Fibroblast of the conjunctiva (primary cell): ENCODE measurements at regions not wholly inside any gene's neighbourhood (a gene's known extent, or its start where the extent isn't known, plus 50 kb on each side); places are given as distances from the start of the nearest gene placed in this dataset.
A peak's percentile ranks its signal among the peaks of the same experiment; 100 is the strongest.
"Not testable (repeated sequence)": the region's sequence is repeated elsewhere in the genome, so short reads cannot be mapped to it uniquely, and the experiment has no call there.

Experiments
- DNase-seq: peaks from one replicate; pipeline ENCODE4 v3.0.0-alpha.2; 2010; ENCODE audit warnings: low read depth

DNA sequence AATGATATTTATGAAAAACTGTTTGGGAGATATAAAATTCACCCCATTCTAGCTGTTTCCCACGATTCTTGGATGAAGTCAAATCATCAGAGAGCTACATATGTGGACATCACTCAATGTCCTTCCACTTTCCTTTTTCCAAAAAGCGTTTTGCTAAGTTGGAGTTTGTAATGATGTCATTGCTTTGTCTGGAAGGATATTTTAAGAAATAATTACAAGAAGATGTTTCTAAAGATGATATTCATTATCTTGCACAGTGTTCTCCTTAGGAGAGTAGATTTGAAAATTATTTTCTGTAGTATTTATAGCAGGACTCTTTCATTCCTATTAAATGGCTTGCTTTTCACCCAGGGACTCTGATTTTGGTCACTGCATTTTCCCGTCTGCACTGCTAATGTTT is 851.2 kb downstream of the EFNB2 start:
- no peak for DNase-seq

DNA sequence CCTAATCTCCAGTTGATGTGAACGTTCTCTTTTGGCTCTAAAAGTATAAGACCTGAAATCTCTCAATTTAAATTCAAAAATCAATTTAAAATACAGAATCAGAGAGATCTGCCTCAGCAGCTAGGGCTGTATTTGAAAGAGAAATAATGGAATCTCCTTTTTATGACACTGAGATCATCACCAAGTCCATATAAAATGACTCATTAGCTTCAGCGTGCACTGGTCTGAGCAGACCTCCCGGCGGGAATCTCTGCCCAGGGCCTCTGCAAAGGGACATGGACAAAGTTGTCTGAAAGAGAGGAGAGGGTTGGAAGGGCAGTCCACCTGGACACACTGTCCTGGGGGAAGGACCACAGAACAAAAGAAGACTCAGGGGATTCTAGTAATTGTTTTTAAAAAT is 855.6 kb downstream of the EFNB2 start:
- DNase-seq = no peak

DNA sequence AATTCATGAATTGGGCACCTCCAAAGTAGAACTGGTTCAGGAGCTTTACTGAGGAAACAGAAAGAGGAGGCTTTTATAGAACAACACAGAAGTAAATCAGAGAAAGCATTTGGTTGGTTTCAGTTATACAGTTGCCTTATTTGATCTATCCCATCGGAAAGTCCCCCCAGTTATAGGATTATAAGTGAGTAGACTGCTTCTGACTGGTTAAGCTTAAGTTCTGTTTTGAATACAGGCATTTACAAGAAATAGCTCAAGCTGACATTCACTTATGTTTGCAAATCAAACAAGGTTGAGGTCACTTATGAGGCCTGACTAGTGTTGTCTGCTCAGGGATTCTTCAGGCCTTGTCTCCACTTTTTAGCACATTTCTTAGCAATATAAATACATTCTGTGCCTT is 857.4 kb downstream of the EFNB2 start:
- DNase-seq = no peak

DNA sequence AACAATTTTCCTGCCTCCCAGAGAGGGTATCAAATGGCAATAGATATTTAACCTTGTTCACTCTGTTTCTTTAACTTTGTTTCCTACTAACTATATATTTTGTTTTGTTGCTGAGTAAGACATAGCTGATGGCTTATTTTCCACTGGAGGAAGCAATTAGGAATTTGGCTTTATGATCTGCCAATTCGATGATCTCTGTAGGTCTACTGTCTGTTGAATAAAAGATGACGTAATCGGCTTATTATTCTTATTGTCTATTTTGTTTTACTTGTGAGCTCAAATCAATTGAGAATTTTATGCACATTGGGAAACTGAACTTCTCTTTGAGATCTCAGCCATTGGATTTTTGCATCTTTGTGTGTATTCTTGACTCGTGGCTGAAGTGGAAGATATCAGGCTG is 862.6 kb downstream of the EFNB2 start:
- DNase-seq = no peak

DNA sequence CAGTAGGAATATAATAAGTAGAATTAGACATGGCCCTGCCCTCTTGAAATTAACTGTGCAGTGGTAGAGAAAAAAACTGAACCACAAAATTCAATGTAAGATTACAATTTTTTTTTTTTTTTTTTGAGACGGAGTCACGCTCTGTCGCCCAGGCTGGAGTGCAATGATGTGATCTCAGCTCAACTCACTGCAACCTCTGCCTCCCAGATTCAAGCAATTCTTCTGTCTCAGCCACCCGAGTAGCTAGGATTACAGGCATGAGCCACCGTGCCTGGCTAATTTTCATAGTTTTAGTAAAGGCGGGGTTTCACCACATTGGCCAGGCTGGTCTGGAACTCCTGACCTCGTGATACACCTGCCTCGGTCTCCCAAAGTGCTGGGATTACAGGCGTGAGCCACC is 864.3 kb downstream of the EFNB2 start:
- DNase-seq = not testable (repeated sequence)

DNA sequence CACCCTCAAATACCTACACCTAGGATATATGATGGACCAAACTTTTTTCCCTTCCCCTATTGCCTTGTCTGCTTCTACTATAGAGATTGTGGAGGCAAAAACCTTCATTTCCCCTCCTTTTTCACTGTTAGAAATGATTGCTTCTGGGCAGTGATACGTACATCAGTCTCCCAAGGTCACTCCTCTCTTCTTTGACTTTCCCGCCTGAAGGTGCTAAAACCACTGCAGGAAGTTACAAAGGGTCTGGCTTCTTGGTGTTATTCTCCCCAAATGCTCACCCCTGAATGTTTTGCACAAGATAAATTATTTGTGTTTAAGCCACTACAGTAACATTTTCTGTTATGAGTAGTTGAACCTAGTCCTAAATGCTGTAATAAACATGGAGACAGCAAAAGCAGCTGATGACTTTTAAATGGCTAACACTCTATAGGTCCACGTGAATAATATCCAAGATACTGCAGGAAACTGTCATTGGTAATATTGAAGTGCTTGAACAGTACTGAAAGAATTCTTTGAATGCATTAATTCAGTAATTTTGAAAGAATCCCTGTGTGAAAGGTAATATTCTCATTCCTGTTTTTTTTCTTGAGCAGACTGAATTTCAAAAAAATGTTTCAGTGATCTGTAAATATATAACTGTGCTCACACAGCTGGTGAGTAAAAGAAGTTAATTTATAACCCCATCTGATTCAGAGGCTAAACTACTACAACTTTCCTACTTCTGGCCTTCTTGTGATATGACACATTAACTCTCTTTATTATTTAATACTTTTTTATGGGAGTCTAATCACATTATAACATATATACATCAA is 865.1 kb downstream of the EFNB2 start:
- no peak for DNase-seq

DNA sequence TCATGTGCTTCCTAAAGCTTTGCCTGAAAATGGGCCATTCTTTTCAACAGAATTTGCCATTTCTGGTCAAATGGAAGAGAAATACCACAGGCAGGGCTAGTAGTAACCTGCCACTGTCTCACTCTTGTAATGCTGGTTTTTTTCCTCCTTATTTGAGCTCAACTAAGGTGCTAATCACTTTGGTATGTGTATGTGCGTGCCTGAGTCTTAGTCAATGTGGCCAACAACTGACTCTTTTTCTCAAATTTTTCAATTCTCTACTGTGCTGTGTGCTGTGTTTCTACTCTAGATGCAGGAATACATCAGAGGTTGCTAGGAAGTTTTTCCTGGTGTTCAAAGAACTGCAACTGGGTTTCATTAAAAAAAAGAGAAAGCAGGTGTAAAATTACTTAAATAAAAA is 870.2 kb downstream of the EFNB2 start:
- no peak for DNase-seq

DNA sequence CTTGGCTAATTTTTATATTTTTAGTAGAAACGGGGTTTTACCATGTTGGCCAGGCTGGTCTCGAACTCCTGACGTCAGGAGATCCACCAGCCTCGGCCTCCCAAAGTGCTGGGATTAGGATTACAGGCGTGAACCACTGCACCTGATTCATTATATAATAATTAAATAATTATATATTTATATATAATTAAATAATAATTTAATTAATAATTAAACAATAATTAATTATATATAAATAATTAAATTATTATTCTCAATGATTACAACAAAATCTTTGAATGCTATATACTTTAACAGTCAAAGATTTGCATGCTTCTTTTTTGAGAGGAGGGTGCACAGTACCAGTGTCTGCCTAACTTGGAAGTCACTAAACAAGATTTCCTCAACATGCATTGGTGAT is 872.3 kb downstream of the EFNB2 start:
- no peak for DNase-seq

DNA sequence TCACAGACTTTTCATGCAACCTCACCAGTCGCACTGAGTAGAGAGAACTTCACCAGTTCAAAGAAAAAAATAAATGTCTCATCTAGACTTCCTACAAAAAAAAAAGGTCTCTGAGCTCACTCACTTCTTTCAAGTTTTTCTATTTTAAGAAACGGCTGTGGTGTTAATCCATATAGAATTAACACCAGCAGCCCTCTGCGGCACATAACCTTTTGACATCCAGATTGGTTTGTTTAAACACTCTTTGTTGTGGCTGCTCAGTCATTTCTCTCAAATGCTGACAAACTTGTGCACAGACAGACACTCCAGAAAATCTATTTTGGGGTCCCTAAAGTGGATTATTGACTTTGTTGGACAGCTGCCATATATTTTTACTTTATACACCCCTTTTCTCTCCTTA is 874.9 kb downstream of the EFNB2 start:
- DNase-seq = no peak

DNA sequence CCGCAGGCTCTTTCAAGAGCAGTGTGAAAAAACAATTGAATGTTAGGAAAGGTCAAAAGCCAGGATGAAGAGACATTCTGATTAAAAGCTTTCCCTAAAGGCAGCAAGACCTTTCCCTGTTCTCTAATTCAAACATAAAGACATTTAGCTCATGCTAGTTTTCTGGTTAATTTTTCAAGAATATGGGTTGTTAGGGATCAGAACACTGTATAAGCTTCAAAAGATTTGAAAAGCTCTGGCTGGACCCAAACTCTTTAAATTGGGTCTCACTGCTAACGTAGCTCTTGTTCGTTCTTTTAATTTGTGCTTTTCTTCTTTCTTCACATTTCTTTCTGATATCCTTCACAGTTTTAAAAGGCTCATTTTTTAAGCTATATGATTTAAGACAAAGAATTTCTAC is 877.0 kb downstream of the EFNB2 start:
- DNase-seq = no peak

DNA sequence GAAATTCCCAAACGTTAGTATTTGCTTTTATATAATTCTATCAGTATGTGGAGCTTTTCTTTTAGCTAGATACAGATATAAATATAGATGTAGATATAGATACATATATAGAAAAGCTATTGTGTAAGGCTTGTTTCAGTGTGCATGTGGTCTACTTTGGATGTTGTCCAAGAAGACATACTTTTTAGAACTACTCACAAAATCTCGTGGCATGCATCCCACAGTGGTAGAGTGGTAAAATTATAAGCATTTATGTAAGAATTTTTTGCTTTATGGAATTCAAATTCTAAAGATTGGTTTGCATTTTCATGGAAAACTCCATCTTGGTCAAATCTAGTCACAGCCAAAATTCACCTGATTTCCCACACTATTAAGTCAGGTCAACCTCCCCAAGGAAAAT is 880.4 kb downstream of the EFNB2 start:
- peak; percentile 47 for DNase-seq

DNA sequence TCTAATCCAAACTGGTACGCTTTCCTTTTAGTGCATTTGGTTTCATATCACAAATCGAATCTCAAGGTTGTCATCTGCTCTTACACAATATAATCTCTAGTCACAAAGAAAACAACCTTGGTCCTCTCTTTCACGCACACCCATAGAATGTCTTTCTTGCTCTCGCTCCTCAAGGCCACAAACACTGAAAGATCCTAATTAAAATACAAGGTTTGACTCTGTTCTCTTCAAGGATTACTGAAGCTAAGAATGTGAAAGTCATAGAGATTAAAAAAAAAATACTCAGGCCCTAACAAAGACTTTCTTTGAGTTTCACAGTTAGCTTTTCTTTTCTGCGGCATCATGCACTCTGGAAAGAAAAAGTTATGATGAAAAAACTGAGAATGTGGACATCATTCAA is 891.5 kb downstream of the EFNB2 start:
- DNase-seq = no peak

DNA sequence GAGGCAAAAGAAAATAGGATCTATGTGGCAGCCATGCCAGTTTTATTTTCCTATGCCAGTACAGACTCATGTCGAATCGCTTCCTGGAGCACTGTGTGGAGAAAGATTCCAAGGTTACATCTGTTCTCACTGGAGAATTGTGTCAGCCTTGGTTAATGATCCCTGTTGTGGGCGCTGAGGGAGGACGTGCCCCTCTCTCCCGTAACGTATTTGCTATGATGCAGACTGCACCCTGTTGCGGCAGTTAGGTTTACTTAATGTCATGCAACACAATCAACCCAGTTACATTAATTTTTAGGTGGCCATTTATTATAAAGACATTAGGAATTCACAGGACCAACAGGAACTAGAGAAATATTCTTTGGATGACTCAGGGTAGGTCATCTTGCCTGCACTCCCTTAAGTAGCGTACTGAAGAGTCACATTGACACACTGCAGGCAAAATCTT is 892.9 kb downstream of the EFNB2 start:
- no peak for DNase-seq

DNA sequence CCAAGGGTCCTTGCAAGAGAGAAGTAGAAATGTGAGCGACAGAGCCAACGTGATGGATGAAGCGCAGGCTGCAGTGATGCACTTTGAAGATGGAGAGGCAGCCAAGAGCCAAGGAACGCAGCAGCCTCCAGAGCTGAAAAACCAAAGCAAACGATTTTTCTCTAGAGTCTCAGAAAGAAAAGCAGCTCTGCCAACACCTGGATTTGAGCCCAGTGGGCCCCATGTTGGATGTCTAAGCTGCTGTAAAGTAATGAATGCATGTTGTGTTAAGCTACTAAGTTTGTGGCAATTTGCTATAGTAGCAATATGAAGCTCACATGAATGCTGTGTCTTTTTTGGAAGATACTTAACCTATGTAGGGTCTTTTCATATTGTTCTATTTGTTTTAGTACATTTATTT is 894.3 kb downstream of the EFNB2 start:
- no peak for DNase-seq

DNA sequence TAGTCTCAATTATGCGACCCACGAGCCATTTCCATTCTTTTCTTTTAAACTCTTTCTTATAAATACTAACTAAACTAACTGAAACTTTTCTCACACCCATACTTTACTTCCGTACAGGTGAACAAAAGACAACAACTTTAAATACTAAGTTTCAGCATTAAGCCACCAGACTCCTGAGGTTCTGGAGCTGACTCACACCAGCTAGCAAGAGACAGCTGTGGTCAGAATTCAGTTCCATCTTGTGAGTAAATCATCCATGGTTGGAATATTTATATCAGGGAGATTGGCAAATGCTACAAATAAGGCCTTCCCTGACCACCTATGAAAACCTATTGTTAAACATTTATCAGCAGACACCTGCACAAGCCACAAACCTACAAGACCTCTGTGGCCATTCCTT is 897.0 kb downstream of the EFNB2 start:
- DNase-seq = no peak

DNA sequence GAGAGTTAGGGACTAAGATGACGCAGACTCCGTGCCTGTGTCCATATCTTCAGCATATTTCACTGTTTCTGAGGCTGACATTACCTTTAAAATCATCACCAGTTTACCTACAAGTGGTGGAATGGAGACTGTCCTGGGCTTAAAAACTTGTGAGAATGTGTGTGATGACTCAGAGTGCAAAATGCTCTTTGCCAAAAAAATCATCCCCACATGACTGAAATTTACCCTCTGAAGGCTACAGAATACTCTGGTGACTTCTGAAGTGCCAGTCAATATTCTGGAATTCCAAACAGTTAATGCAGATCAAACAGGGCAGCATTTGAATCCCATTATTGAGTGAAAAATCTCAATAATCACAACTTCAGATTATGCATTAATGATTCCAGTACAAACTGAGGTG is 901.4 kb downstream of the EFNB2 start:
- DNase-seq = no peak

DNA sequence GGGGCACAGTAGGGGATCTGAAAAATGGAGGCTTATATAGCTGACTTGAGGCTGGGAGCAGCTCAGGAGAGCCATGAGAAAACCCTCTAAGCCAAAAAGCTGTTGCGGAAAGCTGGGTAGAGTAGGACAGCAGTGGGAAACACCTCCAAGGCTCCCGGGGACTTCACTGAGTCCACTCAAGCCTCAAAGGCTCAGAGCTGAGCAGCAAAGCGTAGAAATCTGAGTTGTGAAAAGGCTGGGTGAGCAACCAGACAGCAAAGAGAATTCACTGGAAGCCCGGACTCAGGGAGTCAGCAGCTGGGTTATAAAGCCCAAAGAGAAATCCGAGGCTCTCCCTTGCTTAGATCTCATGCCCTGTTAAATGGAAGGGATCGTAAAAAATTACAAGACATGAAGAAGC is 905.0 kb downstream of the EFNB2 start:
- no peak for DNase-seq

DNA sequence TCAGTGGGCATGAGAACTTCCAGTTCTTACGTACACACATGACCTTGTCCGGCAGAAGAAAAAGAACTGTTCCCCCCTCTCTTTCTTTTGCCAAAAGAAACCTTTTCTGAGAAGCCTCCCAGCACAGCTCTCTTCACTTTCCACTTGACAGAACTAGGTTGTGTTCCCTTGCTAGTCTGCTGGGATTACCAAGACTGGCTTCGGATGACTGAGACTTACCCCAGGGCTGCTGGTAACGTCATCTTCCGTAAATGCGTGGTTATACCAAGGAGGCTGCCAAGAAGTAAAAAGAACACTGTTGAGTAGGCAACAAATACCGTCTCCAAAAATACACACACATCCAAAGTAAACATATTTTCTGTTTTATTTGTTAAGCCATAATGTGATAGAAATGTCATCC is 908.2 kb downstream of the EFNB2 start:
- peak; percentile 21 for DNase-seq

DNA sequence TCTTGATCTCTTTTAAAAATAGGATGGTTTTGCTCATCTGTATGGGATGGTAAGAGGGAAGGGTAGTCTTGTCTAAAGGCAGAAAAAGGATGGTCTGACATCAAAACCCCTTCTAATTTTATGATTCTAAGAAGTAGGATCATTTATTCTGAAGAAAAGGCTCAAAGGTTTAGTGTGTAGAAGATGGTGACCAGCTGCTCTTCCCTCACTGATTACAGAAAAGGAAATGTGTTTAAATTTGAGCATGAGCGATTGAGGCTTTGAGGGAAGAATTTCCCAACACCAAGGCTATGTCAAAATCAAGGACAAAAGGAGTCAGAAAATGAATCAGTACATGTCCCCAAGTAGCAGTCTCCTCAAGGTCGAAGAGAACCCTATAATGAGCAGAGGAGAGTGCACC is 909.8 kb downstream of the EFNB2 start:
- DNase-seq = no peak

DNA sequence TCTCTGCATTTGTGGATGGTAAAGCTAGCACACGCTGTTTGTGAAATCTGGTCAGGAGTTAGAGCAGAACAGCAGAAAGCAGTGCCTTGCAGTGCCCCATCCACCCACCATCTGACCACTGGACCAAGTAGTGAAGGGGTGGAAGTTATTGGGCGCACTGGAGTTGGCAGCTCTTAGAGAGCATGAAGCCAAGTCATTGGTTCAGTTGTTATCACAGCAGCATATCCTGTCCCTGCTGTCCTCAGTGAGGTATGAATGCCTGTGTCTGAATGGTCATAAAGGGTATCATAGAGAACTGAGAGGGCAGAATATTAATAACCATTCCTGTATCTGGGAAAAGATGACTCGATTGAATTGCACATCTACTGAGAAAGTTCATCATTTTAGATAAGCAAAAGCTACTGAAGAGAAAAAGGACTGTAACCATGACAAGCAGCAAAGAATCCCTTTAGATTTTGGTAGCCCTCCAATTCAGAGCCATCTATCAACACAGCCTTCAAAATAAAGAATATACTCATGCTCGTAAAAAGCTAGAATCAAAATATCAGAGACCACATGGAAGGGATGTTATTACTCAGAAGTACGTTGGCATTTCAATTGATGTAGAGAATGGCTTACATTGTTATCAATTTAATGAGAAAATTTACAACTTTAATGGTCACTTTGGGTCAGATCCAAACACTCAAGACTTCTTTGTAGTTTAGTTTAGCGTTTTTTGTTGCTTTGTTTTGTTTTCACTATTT is 919.0 kb downstream of the EFNB2 start:
- DNase-seq = no peak

DNA sequence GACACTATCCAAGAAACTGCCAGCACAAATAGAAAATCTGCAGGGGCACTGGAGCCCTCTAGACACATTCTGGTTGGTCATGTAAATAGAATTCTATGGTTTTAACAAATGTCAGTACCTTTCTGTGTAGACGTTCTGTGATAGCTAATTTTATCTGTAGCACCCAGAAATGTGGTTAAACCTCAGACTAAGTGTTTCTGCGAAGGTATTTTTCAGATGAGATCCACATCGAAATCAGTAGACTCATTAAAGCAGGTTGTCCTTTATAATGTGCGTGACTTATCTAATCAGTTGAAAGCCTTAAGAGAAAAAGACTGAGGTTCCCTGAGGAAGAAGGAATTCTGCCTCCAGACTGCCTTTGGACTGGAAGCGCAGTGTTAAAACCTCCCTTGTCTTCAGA is 922.9 kb downstream of the EFNB2 start:
- DNase-seq = no peak

DNA sequence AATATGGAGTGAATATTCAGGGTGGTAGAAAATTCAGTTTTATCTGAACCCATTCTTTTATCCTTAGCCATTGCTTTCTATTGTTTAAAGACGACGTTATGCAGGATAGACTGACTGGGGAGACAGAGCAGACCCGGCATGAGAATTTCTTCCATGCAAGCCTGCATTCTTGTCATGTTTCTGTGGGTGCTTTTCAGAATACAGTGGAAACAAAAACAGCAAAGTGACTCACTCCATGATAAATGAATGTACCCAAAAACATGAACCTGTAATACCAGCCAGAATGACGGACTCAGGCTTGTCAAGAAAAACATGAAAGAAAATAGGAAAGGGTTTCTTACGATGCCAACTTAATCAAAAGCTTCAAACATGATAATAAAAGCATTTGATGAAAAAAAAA is 924.0 kb downstream of the EFNB2 start:
- DNase-seq = no peak

DNA sequence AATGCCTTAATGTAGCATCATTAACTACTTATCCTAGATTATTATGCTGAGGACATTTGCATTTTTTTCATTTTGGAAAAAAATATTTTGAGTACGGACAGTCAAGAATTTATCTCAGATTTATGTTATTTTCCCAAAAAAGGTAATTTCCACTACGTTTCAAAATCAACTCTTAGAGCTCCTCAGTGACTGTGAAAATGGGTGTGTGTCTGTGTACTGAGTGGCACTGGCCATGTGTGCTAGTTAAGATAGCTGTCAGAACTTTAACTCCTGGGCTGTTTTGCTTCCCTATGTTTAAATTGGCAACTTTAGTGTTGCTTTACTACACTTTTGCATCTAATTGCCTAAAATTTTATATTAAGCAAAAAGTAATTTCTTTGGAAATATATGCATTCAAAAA is 927.4 kb downstream of the EFNB2 start:
- no peak for DNase-seq

DNA sequence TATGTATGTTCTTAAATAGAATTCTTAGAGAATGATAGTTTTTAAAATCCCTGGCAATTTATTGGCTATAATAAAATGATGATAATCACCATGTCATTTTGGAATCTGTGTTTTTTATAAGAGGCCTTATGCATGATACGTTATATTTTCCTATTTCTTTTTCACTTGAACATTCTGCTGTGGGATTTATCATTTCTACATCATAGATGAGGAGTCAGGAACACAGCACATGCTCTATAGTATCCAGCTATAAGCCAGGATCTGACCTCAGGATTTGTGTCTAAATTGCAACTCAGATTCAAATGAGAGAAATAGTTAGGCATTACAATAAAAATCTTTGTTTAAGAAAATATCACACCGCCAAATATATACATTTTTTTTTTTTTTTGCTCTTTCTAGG is 928.0 kb downstream of the EFNB2 start:
- no peak for DNase-seq
